ENCODE measurements at regions not wholly inside any gene's neighbourhood (a gene's known extent, or its start where the extent isn't known, plus 50 kb on each side); places are given as distances from the start of the nearest gene placed in this dataset.

- ChIA-PET POLR2A (no interaction called here), CTCF (no interaction called here)
- Histone ChIP-seq H3K9me3 (replicated peaks; ENCODE audit: control insufficient read depth, insufficient read depth, low read length) (no peaks in the 10 kb centered on the region), H3K4me2 (ENCODE audit: insufficient read depth, low read length) (no peak overlapping the region), H3K79me2 (ENCODE audit: control insufficient read depth, insufficient read depth, low read length) (no peaks in the 10 kb centered on the region), H3K9ac (replicated peaks; ENCODE audit: extremely low read depth, insufficient read depth, low read length) (no peak overlapping the region), H3K27me3 (ENCODE audit: control insufficient read depth in 2 of 2, insufficient read depth in 2 of 2, low read length in 2 of 2) (no peaks in the 10 kb centered on the region), H3K4me3 (replicated peaks in 1 of 3; ENCODE audit: insufficient read depth in 1 of 3, low read depth in 1 of 3, low read length in 3 of 3) (no peak overlapping the region), H4K20me1 (replicated peaks; ENCODE audit: control insufficient read depth, extremely low read depth, insufficient read depth, low read length) (no peaks in the 10 kb centered on the region), H3K4me1 (ENCODE audit: control insufficient read depth, extremely low read depth, insufficient read depth, low read length) (peaks cover 9% of the 10 kb centered on the region), H3K36me3 (ENCODE audit: control insufficient read depth in 2 of 2, extremely low read depth in 1 of 2, insufficient read depth in 2 of 2, low read length in 2 of 2) (no peaks in the 10 kb centered on the region), H3K9me1 (replicated peaks; ENCODE audit: control insufficient read depth, extremely low read depth, insufficient read depth, low read length) (no peaks in the 10 kb centered on the region), H2AFZ (ENCODE audit: low read depth, low read length) (no peak overlapping the region), H3K27ac (ENCODE audit: insufficient read depth, low read depth, low read length) (no peak overlapping the region)
- no TSS peak for BruUV-seq (replicated peaks)
- dilution Hi-C loops (cut with MboI; ENCODE audit: extremely low pct_ligation_motif_present, low sequenced_read_pairs), result no loop called here
- no peak for FAIRE-seq
- intact Hi-C loops (cut with micrococcal nuclease), result no loop called here
- TF ChIP-seq POLR2AphosphoS5 (IDR thresholded peaks at IDR 0.05; ENCODE audit: insufficient read depth, low read depth, low read length), result no peak
- TF ChIP-seq EZH2 (IDR thresholded peaks at IDR 0.05; ENCODE audit: borderline replicate concordance, low read depth, low read length, severe bottlenecking), result no peak
- no peak for TF ChIP-seq MAX (IDR thresholded peaks at IDR 0.05; ENCODE audit: insufficient read depth, insufficient read length)
- no peak for TF ChIP-seq GATA2 (IDR thresholded peaks at IDR 0.05; ENCODE audit: insufficient read depth, insufficient read length, low read depth, low read length)
- no peak for TF ChIP-seq JUN (IDR thresholded peaks at IDR 0.05; ENCODE audit: borderline replicate concordance, insufficient read depth, insufficient read length, low read depth)
- TF ChIP-seq CTCF (IDR thresholded peaks at IDR 0.05; ENCODE audit: extremely low read depth in 1 of 2, insufficient read depth in 1 of 2, low read depth in 1 of 2, low read length in 2 of 2), result no peak
- TF ChIP-seq POLR2A (IDR thresholded peaks at IDR 0.05; ENCODE audit: low read depth, low read length), result no peak
- no peak for TF ChIP-seq MYC (IDR thresholded peaks at IDR 0.05; ENCODE audit: low read depth, low read length)
- no peak for DNase-seq (ENCODE audit: low read depth, low spot score)
These were observed 206.1 kb upstream of the ZNF608 start for GRCh38 chr5:124952566-124952965.

Measured in endothelial cell of umbilical vein (primary cell).